WI38 (cell line): ENCODE measurements at regions not wholly inside any gene's neighbourhood (a gene's known extent, or its start where the extent isn't known, plus 50 kb on each side); places are given as distances from the start of the nearest gene placed in this dataset.

Source experiments
- H3K4me3 ChIP-seq: 2 replicates; pipeline ENCODE4 v1.5.1; 2011; ENCODE audit warnings: low read depth, mild to moderate bottlenecking, control low read depth, low read length
- CTCF ChIP-seq: IDR thresholded peaks from 2 replicates; pipeline ENCODE4 v1.5.1; 2012; ENCODE audit warnings: low read depth, mild to moderate bottlenecking, control low read depth, low read length

- H3K4me3 ChIP-seq = no peak overlapping the region
- no peak for TF ChIP-seq CTCF
Observed at GRCh38 chr6:22236626-22237414, 60.0 kb downstream of the PRL start.
